ENCODE measurements at regions not wholly inside any gene's neighbourhood (a gene's known extent, or its start where the extent isn't known, plus 50 kb on each side); places are given as distances from the start of the nearest gene placed in this dataset.

DNA sequence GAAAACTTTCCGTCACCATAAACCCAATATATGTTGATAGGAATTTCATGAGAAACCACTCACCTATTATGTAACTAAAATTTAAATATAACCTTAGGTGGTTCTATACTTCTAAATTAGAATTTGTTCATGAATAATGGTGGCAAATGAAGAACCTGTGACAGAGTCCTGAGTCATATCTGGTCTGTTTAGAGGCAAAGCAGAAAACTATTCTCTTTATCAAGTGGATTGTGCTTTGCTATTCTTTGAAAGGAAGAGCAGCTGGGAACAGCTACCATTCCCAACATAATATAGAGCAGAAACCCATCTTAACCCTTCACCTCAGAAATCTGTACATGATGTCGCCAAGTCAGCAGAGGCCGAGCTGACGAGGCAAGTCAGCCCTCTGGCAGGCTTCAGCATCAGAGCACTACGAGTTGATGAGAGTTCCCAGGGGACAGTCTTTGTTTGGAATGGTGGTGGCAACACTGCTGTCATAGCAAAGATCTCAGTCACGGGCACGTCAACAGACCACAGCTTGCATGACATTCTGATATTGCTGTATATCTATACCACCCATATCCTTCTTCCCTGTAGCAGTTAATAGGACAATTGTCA is 631.9 kb upstream of the CA10 start:
- no peaks in the 10 kb centered on the region for H3K36me3 Mint-ChIP-seq
- Histone ChIP-seq H3K4me3 (ENCODE audit: low read length) (no peak overlapping the region), H3K27ac (ENCODE audit: low read depth, low read length) (no peak overlapping the region), H3K36me3 (ENCODE audit: insufficient read depth, low read length) (no peaks in the 10 kb centered on the region), H3K9me3 (ENCODE audit: low read length) (peaks cover 4% of the 10 kb centered on the region), H3K27me3 (ENCODE audit: insufficient read depth, low read length, poor library complexity, severe bottlenecking) (no peaks in the 10 kb centered on the region), H3K4me1 (ENCODE audit: insufficient read depth, low read length) (no peaks in the 10 kb centered on the region)
- H3K27me3 Mint-ChIP-seq, result no peaks in the 10 kb centered on the region
- no peaks in the 10 kb centered on the region for H3K4me1 Mint-ChIP-seq
- no peak for DNase-seq
- CTCF ChIA-PET, result no interaction called here
- POLR2A ChIA-PET, result no interaction called here
- H3K4me3 Mint-ChIP-seq, result no peak overlapping the region
- H3K27ac Mint-ChIP-seq, result no peak overlapping the region
- peaks cover 0 to 11% (median 7%) of the 10 kb centered on the region in 5 donors for H3K9me3 Mint-ChIP-seq

DNA sequence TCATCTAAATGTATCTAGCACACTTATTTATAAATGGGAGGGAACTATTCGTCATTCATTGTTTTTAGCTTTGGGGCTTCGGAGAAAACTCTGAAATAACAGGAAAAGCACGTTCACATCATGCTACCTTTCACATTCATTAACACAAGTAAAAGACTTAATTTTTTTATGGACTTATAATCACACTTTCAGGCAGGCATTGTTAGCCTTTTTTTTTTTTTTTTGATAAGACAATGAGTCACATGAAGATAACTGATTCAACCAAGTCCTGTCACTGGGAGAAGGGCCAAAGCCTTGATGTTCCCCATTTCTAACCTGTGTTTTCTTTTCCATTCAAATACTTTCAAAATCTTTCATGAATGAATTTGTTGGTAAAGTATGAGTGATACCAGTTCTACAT is 631.3 kb upstream of the CA10 start:
- no peaks in the 10 kb centered on the region for H3K36me3 Mint-ChIP-seq

GRCh38 chr17:52776234-52776633 is 617.7 kb upstream of the CA10 start:
- no peak overlapping the region for H3K4me3 Mint-ChIP-seq
- no peaks in the 10 kb centered on the region for H3K36me3 ChIP-seq (ENCODE audit: insufficient read depth, low read length)
- no peak overlapping the region for H3K27ac Mint-ChIP-seq
- no peaks in the 10 kb centered on the region for H3K36me3 Mint-ChIP-seq
- no peaks in the 10 kb centered on the region for H3K4me1 ChIP-seq (ENCODE audit: insufficient read depth, low read length)
- H3K27ac ChIP-seq (ENCODE audit: low read depth, low read length), result no peak overlapping the region
- H3K27me3 Mint-ChIP-seq, result no peaks in the 10 kb centered on the region
- no peaks in the 10 kb centered on the region for H3K27me3 ChIP-seq (ENCODE audit: insufficient read depth, low read length, poor library complexity, severe bottlenecking)
- CTCF ChIA-PET, result no interaction called here
- no peaks in the 10 kb centered on the region for H3K4me1 Mint-ChIP-seq
- H3K9me3 ChIP-seq (ENCODE audit: low read length), result no peaks in the 10 kb centered on the region
- no peak for DNase-seq
- H3K9me3 Mint-ChIP-seq, result peaks cover 0 to 17% (median 3%) of the 10 kb centered on the region in 5 donors
- POLR2A ChIA-PET, result no interaction called here
- H3K4me3 ChIP-seq (ENCODE audit: low read length), result no peak overlapping the region

More for the DNA sequence above, 631.3 kb upstream of the CA10 start:
- Histone ChIP-seq H3K27me3 (ENCODE audit: insufficient read depth, low read length, poor library complexity, severe bottlenecking) (no peaks in the 10 kb centered on the region), H3K9me3 (ENCODE audit: low read length) (peaks cover 4% of the 10 kb centered on the region), H3K36me3 (ENCODE audit: insufficient read depth, low read length) (no peaks in the 10 kb centered on the region), H3K27ac (ENCODE audit: low read depth, low read length) (no peak overlapping the region), H3K4me1 (ENCODE audit: insufficient read depth, low read length) (no peaks in the 10 kb centered on the region), H3K4me3 (ENCODE audit: low read length) (no peak overlapping the region)
- H3K4me3 Mint-ChIP-seq, result no peak overlapping the region
- no peaks in the 10 kb centered on the region for H3K27me3 Mint-ChIP-seq
- POLR2A ChIA-PET, result no interaction called here
- H3K27ac Mint-ChIP-seq, result no peak overlapping the region
- CTCF ChIA-PET, result no interaction called here
- H3K4me1 Mint-ChIP-seq, result no peaks in the 10 kb centered on the region
- DNase-seq, result no peak
- peaks cover 2 to 11% (median 9%) of the 10 kb centered on the region in 5 donors for H3K9me3 Mint-ChIP-seq

DNA sequence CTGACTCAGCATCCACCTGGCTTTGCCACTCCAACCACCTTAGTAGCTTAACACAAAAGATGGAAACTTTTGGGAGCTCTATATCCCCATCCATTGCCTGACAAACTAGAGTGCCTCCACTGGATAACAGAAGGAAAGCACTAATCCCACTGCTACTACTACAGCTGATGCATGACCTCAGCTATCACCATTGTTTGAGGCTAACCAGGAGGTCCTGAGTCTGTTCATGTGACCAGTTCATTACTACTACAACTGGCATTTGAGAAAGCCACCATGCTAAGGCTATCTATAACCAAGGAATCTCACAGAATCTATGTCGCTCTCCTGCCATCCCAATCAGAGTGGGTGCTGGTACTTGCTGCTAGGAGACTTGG is 604.3 kb upstream of the CA10 start:
- H3K4me1 Mint-ChIP-seq, result no peaks in the 10 kb centered on the region
- no peak for DNase-seq
- CTCF ChIA-PET, result no interaction called here
- peaks cover 4 to 33% (median 6%) of the 10 kb centered on the region in 5 donors for H3K9me3 Mint-ChIP-seq
- Histone ChIP-seq H3K9me3 (ENCODE audit: low read length) (no peaks in the 10 kb centered on the region), H3K27me3 (ENCODE audit: insufficient read depth, low read length, poor library complexity, severe bottlenecking) (no peaks in the 10 kb centered on the region), H3K4me3 (ENCODE audit: low read length) (no peak overlapping the region), H3K27ac (ENCODE audit: low read depth, low read length) (no peak overlapping the region), H3K4me1 (ENCODE audit: insufficient read depth, low read length) (no peaks in the 10 kb centered on the region), H3K36me3 (ENCODE audit: insufficient read depth, low read length) (no peaks in the 10 kb centered on the region)
- no peak overlapping the region for H3K27ac Mint-ChIP-seq
- POLR2A ChIA-PET, result no interaction called here
- no peaks in the 10 kb centered on the region for H3K27me3 Mint-ChIP-seq
- no peaks in the 10 kb centered on the region for H3K36me3 Mint-ChIP-seq
- no peak overlapping the region for H3K4me3 Mint-ChIP-seq

DNA sequence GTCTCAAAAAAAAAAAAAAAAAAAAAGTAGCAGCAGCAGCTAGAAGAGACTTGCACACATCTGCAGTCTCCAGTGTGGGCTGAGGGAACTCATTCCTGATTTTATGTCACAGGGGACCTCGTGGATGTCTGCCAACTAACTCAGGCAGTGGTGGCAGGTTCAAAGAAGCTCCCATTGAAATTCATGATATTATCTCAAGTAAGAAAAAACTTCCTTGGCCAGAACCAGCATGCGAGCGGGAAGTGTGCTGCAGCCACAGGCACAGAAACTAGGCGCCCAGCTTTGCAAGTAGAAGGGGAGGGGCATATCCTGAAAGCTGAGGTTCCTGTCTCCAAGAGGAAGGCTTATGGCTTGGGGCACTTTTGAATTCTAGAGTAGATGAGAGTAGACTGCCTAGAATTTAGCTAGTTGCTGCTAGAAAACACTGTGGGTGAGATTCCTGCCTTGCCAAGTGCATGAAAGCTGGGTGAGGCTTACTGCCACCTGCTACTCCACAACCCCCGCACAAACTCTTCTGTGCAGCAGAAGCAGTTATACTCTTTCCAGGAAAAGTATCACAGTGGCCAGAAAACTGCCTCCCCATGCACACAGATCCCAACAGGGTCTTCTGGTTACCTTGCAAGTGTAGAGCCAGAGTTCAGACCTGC is 603.8 kb upstream of the CA10 start:
- peaks cover 4 to 33% (median 6%) of the 10 kb centered on the region in 5 donors for H3K9me3 Mint-ChIP-seq
- H3K36me3 Mint-ChIP-seq, result no peaks in the 10 kb centered on the region
- H3K27ac Mint-ChIP-seq, result no peak overlapping the region
- no peak overlapping the region for H3K4me3 Mint-ChIP-seq
- no peaks in the 10 kb centered on the region for H3K27me3 Mint-ChIP-seq
- CTCF ChIA-PET, result no interaction called here
- POLR2A ChIA-PET, result no interaction called here
- Histone ChIP-seq H3K9me3 (ENCODE audit: low read length) (no peaks in the 10 kb centered on the region), H3K27me3 (ENCODE audit: insufficient read depth, low read length, poor library complexity, severe bottlenecking) (no peaks in the 10 kb centered on the region), H3K36me3 (ENCODE audit: insufficient read depth, low read length) (no peaks in the 10 kb centered on the region), H3K4me1 (ENCODE audit: insufficient read depth, low read length) (no peaks in the 10 kb centered on the region), H3K4me3 (ENCODE audit: low read length) (no peak overlapping the region), H3K27ac (ENCODE audit: low read depth, low read length) (no peak overlapping the region)
- DNase-seq, result no peak
- no peaks in the 10 kb centered on the region for H3K4me1 Mint-ChIP-seq

GRCh38 chr17:52759864-52760263 is 601.4 kb upstream of the CA10 start:
- no peaks in the 10 kb centered on the region for H3K27me3 ChIP-seq (ENCODE audit: insufficient read depth, low read length, poor library complexity, severe bottlenecking)
- no peak overlapping the region for H3K27ac Mint-ChIP-seq
- H3K36me3 Mint-ChIP-seq, result no peaks in the 10 kb centered on the region
- H3K9me3 Mint-ChIP-seq, result peaks cover 0 to 23% (median 5%) of the 10 kb centered on the region in 5 donors
- no peak for DNase-seq
- ChIA-PET CTCF (no interaction called here), POLR2A (no interaction called here)
- H3K4me3 Mint-ChIP-seq, result no peak overlapping the region
- no peaks in the 10 kb centered on the region for H3K27me3 Mint-ChIP-seq
- no peak overlapping the region for H3K27ac ChIP-seq (ENCODE audit: low read depth, low read length)
- H3K4me1 Mint-ChIP-seq, result no peaks in the 10 kb centered on the region
- no peaks in the 10 kb centered on the region for H3K36me3 ChIP-seq (ENCODE audit: insufficient read depth, low read length)
- no peaks in the 10 kb centered on the region for H3K4me1 ChIP-seq (ENCODE audit: insufficient read depth, low read length)
- H3K9me3 ChIP-seq (ENCODE audit: low read length), result no peaks in the 10 kb centered on the region
- no peak overlapping the region for H3K4me3 ChIP-seq (ENCODE audit: low read length)

- Histone ChIP-seq H3K27ac (ENCODE audit: low read depth, low read length) (no peak overlapping the region), H3K9me3 (ENCODE audit: low read length) (no peaks in the 10 kb centered on the region), H3K4me3 (ENCODE audit: low read length) (no peak overlapping the region), H3K4me1 (ENCODE audit: insufficient read depth, low read length) (no peaks in the 10 kb centered on the region), H3K36me3 (ENCODE audit: insufficient read depth, low read length) (no peaks in the 10 kb centered on the region), H3K27me3 (ENCODE audit: insufficient read depth, low read length, poor library complexity, severe bottlenecking) (no peaks in the 10 kb centered on the region)
- ChIA-PET CTCF (no interaction called here), POLR2A (no interaction called here)
- DNase-seq, result no peak
- no peaks in the 10 kb centered on the region for H3K27me3 Mint-ChIP-seq
- no peaks in the 10 kb centered on the region for H3K36me3 Mint-ChIP-seq
- peaks cover 2 to 17% (median 5%) of the 10 kb centered on the region in 5 donors for H3K9me3 Mint-ChIP-seq
- no peak overlapping the region for H3K27ac Mint-ChIP-seq
- no peaks in the 10 kb centered on the region for H3K4me1 Mint-ChIP-seq
- no peak overlapping the region for H3K4me3 Mint-ChIP-seq
Measured at GRCh38 chr17:52758481-52758880, 600.0 kb upstream of the CA10 start.

GRCh38 chr17:52756746-52757145 is 598.2 kb upstream of the CA10 start:
- Histone ChIP-seq H3K4me3 (ENCODE audit: low read length) (no peak overlapping the region), H3K27me3 (ENCODE audit: insufficient read depth, low read length, poor library complexity, severe bottlenecking) (no peaks in the 10 kb centered on the region), H3K36me3 (ENCODE audit: insufficient read depth, low read length) (no peaks in the 10 kb centered on the region), H3K27ac (ENCODE audit: low read depth, low read length) (no peak overlapping the region), H3K9me3 (ENCODE audit: low read length) (no peaks in the 10 kb centered on the region), H3K4me1 (ENCODE audit: insufficient read depth, low read length) (no peaks in the 10 kb centered on the region)
- DNase-seq, result no peak
- Mint-ChIP-seq H3K4me3 (no peak overlapping the region), H3K27ac (no peak overlapping the region), H3K36me3 (no peaks in the 10 kb centered on the region), H3K4me1 (no peaks in the 10 kb centered on the region), H3K9me3 (peaks cover 0 to 14% (median 7%) of the 10 kb centered on the region in 5 donors), H3K27me3 (no peaks in the 10 kb centered on the region)
- POLR2A ChIA-PET, result no interaction called here
- CTCF ChIA-PET, result no interaction called here
